ENCODE measurements at regions not wholly inside any gene's neighbourhood (a gene's known extent, or its start where the extent isn't known, plus 50 kb on each side); places are given as distances from the start of the nearest gene placed in this dataset.
"Not testable (repeated sequence)": the region's sequence is repeated elsewhere in the genome, so short reads cannot be mapped to it uniquely, and the experiment has no call there.

DNA sequence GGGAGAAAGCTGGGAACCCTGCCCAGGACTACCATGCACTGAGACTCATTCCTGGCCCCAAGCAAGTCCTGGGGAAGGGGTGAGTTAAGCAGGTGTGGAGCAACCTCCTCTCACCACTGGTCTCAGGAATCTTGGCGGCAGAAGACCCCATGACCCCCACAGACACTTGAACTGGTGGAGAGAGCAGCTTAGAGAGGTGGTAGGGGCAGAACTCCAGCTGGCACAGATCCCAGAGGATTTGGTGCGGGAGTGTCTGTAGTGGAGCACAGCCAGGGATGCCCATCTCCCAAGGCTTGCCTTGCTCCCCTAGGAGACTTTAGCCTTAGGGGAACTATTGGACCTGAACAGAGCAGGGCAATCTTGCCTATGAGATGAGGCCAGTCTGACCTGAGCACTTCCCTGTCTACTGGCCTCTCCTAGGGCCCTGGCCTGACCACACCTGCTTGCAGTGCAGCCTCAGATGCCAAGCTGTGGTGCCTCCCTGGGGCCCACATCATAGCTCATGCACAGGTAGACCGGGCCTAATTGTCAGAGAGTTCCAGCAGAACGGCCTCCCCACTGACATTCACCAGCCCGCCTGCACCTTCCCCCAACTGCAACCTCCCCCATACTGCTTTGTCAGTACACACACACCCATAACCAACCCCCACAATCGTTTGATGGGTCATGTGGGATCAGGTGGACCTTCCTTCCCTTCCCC is 78.0 kb downstream of the NAA11 start:
- peak in 1 of 2 donors; percentile 18 for ATAC-seq
- Histone ChIP-seq H3K27ac (no peak overlapping the region), H3K27me3 (ENCODE audit: low read depth) (no peaks in the 10 kb centered on the region), H3K9me3 (no peaks in the 10 kb centered on the region), H3K4me1 (no peaks in the 10 kb centered on the region), H3K36me3 (no peaks in the 10 kb centered on the region), H3K4me3 (no peak overlapping the region)
- no peak for TF ChIP-seq CTCF (IDR thresholded peaks at IDR 0.05)
- no peak for DNase-seq
- intact Hi-C loops (cut with DNase I), result no loop called here

GRCh38 chr4:79245200-79245940 is 80.5 kb downstream of the NAA11 start:
- intact Hi-C loops (cut with DNase I); H3K27me3 ChIP-seq (ENCODE audit: low read depth); H3K4me1 ChIP-seq; ATAC-seq; H3K36me3 ChIP-seq; H3K9me3 ChIP-seq; DNase-seq; H3K27ac ChIP-seq; H3K4me3 ChIP-seq: not testable (repeated sequence)

DNA sequence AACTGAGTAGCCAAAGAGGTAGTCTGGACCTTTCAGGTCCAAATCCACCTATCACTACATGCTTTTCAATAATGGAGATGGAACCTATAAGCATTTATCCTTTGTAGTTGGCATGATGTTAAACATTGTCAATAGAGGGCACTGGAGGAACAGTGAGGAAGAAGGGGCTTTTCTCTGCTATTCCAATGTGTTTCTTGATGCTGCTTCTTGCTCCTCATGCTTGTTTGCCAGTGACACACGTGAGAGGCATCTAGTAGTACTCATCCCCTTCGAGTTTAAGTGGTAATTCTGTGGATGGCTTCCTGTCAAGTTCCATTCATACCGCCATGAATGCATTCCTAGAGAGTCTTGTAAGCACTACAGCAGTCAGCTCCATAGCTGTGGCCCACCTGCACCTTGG is 84.0 kb downstream of the NAA11 start:
- DNase-seq (no peak), ATAC-seq (no peak)
- intact Hi-C loops (cut with DNase I), result no loop called here
- no peaks in the 10 kb centered on the region for H3K27me3 ChIP-seq (ENCODE audit: low read depth)
- no peak overlapping the region for H3K27ac ChIP-seq
- TF ChIP-seq CTCF (IDR thresholded peaks at IDR 0.05), result no peak
- no peaks in the 10 kb centered on the region for H3K9me3 ChIP-seq
- no peaks in the 10 kb centered on the region for H3K4me1 ChIP-seq
- no peak overlapping the region for H3K4me3 ChIP-seq
- H3K36me3 ChIP-seq, result no peaks in the 10 kb centered on the region

- no peak for TF ChIP-seq CTCF (IDR thresholded peaks at IDR 0.05)
- no peaks in the 10 kb centered on the region for H3K9me3 ChIP-seq
- DNase-seq (no peak), ATAC-seq (no peak)
- no peaks in the 10 kb centered on the region for H3K36me3 ChIP-seq
- no peaks in the 10 kb centered on the region for H3K4me1 ChIP-seq
- H3K27ac ChIP-seq, result no peak overlapping the region
- H3K4me3 ChIP-seq, result no peak overlapping the region
- intact Hi-C loops (cut with DNase I), result no loop called here
- H3K27me3 ChIP-seq (ENCODE audit: low read depth), result no peaks in the 10 kb centered on the region
Measured at GRCh38 chr4:79237851-79238250, 88.0 kb downstream of the NAA11 start.

DNA sequence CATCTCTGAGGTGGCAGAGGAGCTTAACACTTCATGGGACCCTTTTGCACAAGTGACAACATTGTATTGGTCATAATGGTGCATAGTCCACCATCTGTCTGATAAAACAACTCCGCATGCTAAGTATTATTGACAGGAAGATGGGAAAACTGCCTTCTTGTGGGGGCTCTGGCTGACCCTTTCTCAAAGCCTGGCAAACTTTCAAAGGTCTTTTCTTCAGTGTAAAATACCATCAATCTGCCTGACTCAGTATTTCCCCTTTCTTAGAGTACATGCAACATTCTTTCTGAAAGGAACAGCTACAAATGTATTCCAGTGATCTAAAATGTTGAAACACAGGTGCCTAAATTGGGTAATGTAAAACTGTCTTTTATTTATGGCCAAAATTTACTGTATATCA is 89.1 kb downstream of the NAA11 start:
- H3K36me3 ChIP-seq, result no peaks in the 10 kb centered on the region
- intact Hi-C loops (cut with DNase I), result no loop called here
- TF ChIP-seq CTCF (IDR thresholded peaks at IDR 0.05), result no peak
- H3K27me3 ChIP-seq (ENCODE audit: low read depth), result no peaks in the 10 kb centered on the region
- no peak overlapping the region for H3K27ac ChIP-seq
- no peak overlapping the region for H3K4me3 ChIP-seq
- no peaks in the 10 kb centered on the region for H3K4me1 ChIP-seq
- H3K9me3 ChIP-seq, result no peaks in the 10 kb centered on the region
- no peak for ATAC-seq
- no peak for DNase-seq

GRCh38 chr4:79235095-79235494 is 90.8 kb downstream of the NAA11 start:
- no peak for TF ChIP-seq CTCF (IDR thresholded peaks at IDR 0.05)
- DNase-seq (no peak), ATAC-seq (no peak)
- Histone ChIP-seq H3K4me1 (no peaks in the 10 kb centered on the region), H3K36me3 (no peaks in the 10 kb centered on the region), H3K4me3 (no peak overlapping the region), H3K27ac (no peak overlapping the region), H3K27me3 (ENCODE audit: low read depth) (no peaks in the 10 kb centered on the region), H3K9me3 (no peaks in the 10 kb centered on the region)
- intact Hi-C loops (cut with DNase I), result no loop called here

All from lower lobe of right lung (tissue), 2 donors.